HuH-7 (cell line): ENCODE measurements at regions not wholly inside any gene's neighbourhood (a gene's known extent, or its start where the extent isn't known, plus 50 kb on each side); places are given as distances from the start of the nearest gene placed in this dataset.

Experiments used
- DNase-seq: peaks from one replicate; pipeline ENCODE4 v3.0.0; 2011; ENCODE audit warnings: low spot score

- DNase-seq, result no peak
These were observed 162.4 kb upstream of the GYPA start for GRCh38 chr4:144302704-144303536.

GRCh38 chr4:144304025-144304424 is 163.5 kb upstream of the GYPA start:
- no peak for DNase-seq

- DNase-seq, result no peak
These were observed 170.0 kb upstream of the GYPA start for GRCh38 chr4:144310535-144310934.

GRCh38 chr4:144313370-144313769 is 172.9 kb upstream of the GYPA start:
- DNase-seq, result no peak

- DNase-seq, result no peak
These were observed 176.4 kb upstream of the GYPA start for GRCh38 chr4:144316869-144317268.

GRCh38 chr4:144318797-144319196 is 178.3 kb upstream of the GYPA start:
- no peak for DNase-seq

- DNase-seq, result no peak
These were observed 196.1 kb upstream of the GYPA start for GRCh38 chr4:144336633-144337032.

GRCh38 chr4:144338148-144338547 is 197.6 kb upstream of the GYPA start:
- DNase-seq, result no peak

GRCh38 chr4:144338834-144339233 is 198.3 kb upstream of the GYPA start:
- no peak for DNase-seq

- DNase-seq, result no peak
These were observed 200.4 kb upstream of the GYPA start for GRCh38 chr4:144340931-144341330.

GRCh38 chr4:144342949-144343760 is 202.6 kb upstream of the GYPA start:
- no peak for DNase-seq

GRCh38 chr4:144347121-144347520 is 206.6 kb upstream of the GYPA start:
- DNase-seq, result no peak

- DNase-seq, result no peak
These were observed 210.2 kb upstream of the GYPA start for GRCh38 chr4:144350706-144351105.

GRCh38 chr4:144351306-144351705 is 210.8 kb upstream of the GYPA start:
- no peak for DNase-seq

GRCh38 chr4:144353292-144353691 is 212.8 kb upstream of the GYPA start:
- DNase-seq, result no peak

- no peak for DNase-seq
These were observed 215.6 kb upstream of the GYPA start for GRCh38 chr4:144355811-144356757.

GRCh38 chr4:144356941-144357381 is 216.4 kb upstream of the GYPA start:
- DNase-seq, result no peak

- DNase-seq, result no peak
These were observed 217.5 kb upstream of the GYPA start for GRCh38 chr4:144357975-144358374.

- DNase-seq, result no peak
These were observed 219.8 kb upstream of the GYPA start for GRCh38 chr4:144360146-144360793.

- no peak for DNase-seq
These were observed 221.8 kb upstream of the GYPA start for GRCh38 chr4:144362366-144362765.

- DNase-seq, result no peak
These were observed 223.4 kb upstream of the GYPA start for GRCh38 chr4:144363890-144364289.

GRCh38 chr4:144366425-144366824 is 225.9 kb upstream of the GYPA start:
- no peak for DNase-seq
